GM19455 (cell line): ENCODE measurements at regions not wholly inside any gene's neighbourhood (a gene's known extent, or its start where the extent isn't known, plus 50 kb on each side); places are given as distances from the start of the nearest gene placed in this dataset.

ENCODE experiments used
- ATAC-seq: cut with Tn5 transposase; IDR thresholded peaks from one replicate; pipeline ENCODE4 v1.9.1; 2021; ENCODE audit not compliant: unreplicated experiment

DNA sequence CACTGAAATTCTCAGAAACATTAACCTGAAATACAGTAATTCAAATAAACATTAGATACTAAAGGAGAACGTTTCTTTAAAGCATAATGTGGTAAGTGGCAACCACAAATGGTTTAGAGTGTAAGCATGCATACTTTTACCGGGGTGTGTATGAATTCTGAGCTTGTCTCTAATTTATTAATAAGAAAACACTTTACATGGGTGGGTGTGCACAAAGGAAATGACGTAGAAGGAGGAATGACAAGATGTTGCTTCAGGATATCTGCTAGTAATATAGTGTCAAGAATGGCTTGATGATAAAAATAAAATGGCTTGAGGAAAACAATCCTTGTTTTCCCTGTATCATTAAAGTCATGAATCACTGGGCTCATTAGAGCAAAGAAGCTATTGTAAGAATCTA, 92.5 kb downstream of the ARL4A start:
- ATAC-seq = no peak

DNA sequence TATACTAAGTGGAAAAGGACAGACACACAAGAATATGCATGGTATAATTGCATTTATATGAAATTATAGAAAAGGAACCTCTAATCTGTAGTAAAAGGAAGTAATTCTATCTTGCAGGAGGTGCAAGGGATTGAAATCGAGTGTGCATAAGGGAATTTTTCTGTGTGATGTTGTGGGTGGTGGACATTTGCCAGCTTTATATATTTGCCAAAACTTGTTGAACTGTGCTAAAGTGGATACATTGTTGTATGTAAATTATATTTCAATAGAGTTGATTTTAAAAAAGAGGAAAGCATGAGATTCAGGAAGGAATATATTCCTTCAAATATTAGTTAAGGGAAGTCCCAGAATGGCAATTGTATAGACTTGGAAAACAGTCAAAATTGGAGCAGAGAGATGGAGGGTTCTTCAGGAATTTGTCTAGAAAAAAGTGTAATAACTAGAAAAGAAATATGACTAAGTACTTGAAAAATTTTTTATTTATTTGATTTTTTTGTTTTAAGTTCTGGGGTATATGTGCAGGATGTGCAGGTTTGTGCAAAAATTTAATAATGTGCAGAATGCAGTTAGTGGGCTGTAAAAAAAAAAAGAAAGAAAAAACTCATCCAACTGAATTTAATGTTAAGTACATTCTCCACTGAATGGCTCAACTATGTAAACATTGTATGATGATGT, 96.1 kb downstream of the ARL4A start:
- no peak for ATAC-seq

DNA sequence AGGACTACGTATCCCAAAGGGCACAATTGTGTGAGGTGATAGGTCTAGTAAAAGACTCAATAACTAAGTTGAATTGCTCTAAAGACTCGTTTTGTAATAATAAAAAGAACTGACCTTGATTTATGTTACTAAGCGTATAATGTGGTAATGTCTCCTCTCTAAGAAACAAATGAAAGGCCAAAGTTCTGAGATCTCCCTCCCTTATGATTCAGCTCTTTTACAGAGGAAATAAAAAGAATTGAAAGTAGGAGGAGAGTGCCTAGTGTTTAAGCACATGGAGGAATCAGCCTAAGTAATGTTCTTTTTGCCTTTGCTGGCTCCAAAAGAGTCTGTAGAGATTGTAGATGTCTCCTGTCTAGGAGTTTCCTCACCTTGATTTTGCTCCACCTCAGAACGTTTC, 98.0 kb downstream of the ARL4A start:
- ATAC-seq = no peak

DNA sequence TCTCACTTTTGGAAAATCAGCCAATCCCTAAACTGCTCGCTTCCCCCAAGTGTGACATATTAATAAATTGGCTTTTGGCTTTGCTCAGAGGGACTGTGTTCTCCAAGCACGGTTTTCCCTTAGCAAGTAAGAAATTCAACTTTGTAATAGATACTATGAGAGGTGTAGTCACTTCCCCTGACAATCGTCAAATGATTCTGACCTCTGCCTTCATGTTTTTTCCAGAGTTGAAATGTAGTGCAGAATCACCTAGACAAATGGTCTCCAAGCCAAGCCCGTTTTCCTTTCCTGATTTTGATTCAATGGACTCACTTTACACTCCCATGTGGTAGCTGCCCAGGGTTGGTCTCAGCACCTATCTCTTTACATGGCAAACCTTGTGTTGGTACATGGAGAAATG, 99.1 kb downstream of the ARL4A start:
- ATAC-seq = no peak

DNA sequence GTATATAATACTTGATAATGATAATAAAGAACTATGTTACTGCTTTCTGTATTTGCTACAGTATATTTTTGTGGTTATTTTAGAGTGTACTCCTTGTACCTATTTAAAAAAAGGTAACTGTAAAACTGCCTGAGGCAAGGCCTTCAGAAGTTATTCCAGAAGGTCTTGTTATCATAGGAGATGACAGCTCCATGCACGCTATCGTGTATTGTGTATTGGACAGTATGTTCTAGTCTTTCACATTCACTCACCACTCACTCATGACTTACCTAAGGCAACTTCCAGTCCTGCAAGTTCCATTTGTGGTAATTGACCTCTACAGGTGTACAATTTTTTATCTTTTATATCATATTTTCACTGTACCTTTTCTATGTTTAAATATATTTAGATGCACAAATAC, 100.7 kb downstream of the ARL4A start:
- no peak for ATAC-seq

- ATAC-seq = no peak
Measured at GRCh38 chr7:12788591-12788990, 101.2 kb downstream of the ARL4A start.

DNA sequence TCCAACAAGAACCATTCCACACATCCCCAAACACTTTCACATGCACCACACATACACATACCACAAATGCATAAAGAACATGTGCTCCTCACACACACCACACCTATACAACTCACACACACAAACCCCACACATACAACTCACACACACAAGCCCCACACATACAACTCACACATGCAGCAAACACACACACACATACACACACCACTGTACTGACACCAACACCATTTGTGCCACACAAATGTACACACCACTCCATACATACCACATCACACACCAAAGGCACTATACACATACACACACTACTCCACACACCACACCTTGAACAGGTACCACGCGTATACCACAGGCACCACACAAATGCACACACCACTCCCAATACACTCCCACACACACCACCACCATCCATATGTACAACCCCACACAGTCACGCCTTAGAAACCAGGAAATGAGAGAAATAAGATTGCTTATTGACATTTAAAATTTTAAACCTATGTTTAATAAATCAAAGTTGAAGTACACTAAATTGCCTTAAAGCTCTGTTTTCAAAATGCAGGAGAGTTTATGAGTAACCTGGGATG, 107.4 kb downstream of the ARL4A start:
- no peak for ATAC-seq

DNA sequence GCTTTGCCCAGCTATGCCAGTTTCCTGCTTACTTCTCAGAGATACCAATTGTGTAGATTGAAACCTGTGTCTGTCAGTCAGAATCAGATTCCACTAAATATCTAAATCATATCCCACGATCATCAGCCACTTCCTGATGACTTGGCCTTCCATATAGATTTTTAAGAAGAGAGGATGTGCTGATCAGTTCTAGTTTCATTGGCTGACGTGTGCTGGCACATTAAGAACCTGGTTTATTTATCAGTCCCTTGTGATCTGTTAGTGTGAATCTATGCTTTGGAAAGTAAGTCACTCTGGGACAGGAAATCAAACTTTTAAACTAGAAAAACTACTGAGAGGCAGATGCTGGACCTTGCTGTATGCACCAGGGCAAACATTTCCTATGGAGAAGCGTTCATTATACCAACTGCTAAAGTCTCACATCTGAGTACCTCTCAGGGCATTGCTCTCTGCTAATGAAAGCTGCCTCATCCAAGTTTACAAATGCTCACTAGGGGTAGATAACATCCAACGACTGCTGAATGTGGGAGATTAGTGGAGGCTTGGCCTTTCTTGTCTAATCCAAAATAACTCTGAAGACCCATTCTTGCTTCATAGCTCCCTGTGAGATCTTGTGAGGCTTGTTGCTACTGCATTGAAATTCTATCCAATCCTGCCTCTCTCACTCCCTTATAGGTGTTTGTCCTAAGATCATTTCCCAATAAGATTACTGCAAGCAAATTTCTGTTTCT, 109.1 kb downstream of the ARL4A start:
- ATAC-seq = no peak

DNA sequence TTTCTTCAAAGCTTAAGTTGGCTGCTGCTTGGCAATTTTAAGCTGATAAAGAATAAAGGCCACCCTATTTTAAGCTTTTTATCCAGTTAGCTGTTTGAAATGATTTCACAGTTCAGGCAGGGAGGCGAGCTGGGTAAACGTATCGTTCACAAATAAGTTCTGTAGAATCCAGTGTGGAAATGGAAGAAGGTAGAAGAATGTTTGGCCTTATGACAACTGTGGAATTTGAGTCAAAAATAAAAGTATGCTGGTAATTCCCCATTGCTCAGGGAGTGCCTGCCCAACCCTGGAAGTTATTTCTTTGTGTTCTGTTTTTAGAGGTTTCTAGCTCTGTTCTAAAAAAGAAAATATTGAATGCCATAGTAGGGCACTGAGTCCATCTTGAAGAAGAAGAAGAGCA, 113.1 kb downstream of the ARL4A start:
- no peak for ATAC-seq

DNA sequence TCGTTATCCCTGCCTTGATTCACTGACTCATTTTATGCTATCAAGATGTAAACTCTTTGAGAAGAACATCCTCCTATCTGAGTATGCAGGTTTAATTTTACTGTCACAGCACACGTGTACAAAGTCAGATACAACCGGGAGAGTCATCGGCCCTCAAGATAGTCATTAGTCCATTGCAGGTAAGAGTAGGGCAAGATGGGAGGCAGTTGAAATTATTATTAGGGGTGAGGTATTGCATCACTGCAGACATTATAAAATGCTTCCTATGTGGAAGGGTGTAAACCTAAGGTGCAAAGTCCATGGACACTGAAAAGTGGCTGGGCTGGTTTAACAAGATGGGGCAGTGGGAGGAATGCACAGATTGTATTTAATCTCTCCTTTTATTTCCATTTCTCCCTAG, 113.7 kb downstream of the ARL4A start:
- no peak for ATAC-seq

GRCh38 chr7:12802070-12802469, 114.6 kb downstream of the ARL4A start:
- no peak for ATAC-seq

DNA sequence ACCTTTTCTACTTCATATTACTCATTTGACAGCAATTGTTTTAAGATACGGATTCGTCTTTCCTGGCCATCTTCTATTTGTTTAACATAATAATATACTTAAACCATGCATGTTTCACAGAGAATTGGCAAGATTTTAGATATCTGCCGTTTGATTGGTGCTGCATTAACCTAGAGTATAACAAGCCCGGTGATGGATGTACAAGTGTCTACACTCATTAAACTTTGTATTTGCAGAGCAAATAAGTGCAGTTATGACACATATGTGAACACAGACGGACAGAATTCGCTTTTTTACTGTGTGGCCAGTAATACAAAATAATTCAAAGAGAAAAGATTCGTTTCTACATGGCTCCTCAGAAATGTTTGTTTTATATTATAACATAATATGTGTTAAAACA, 116.1 kb downstream of the ARL4A start:
- ATAC-seq = no peak

GRCh38 chr7:12805518-12805928, 118.1 kb downstream of the ARL4A start:
- no peak for ATAC-seq

DNA sequence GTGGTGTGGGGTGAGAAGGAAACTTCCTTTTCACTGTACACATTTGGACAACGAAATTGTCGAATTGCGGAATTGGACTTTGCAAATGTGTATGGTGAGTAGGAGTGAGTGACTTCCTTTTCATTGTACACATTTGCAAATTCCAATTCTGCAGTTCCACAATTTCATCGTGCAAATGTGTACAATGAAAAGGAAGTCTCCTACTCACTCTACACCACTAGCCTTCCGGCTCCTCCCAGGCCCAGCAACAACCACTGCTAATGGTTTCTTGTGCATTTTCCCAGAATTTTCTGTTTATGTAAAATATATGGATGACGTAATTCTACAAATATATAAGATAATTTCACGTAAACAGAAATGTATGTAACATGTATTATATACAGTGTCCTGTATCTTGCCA, 118.5 kb downstream of the ARL4A start:
- ATAC-seq = no peak

- ATAC-seq = no peak
Measured at GRCh38 chr7:12809476-12809875, 122.0 kb downstream of the ARL4A start.

- ATAC-seq = no peak
Measured at GRCh38 chr7:12812111-12812510, 124.7 kb downstream of the ARL4A start.

GRCh38 chr7:12814107-12814506, 126.7 kb downstream of the ARL4A start:
- no peak for ATAC-seq

DNA sequence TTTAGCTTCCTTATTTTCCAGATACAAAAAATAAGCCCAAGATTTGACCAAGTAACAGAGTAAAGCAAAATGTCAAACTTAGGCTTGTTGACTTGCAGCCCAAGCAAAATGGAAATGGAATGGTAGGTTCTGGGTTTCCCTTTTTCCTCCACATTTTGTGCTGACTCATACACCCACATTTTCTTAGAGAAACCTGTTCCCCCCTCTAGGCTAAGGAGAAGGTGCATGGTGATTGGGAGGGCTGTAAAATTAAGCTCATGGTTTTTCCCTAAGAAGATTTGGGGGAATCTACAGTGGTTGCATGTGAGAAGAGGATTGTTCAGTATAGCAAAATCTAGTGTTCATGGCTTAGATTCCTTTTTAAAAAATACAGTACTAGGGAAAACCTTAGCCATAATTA, 127.4 kb downstream of the ARL4A start:
- no peak for ATAC-seq

DNA sequence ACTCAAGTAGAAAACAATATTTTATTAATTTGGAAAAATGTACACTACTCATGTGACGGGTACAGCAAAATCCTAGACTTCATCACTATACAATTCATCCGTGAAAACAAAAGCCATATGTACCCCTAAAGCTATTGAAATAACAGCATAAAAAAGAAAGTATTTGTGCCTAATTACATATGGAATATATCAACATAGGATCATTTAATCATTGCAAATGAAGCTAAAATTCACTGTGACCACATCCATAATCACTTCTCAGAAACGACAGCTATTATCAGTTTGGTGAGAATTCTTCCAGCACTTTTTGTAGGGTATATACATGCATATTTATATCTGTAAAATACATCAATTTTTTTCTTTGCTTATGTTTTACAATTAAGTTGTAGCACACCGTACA, 128.0 kb downstream of the ARL4A start:
- no peak for ATAC-seq

- no peak for ATAC-seq
Measured at GRCh38 chr7:12815871-12816270, 128.4 kb downstream of the ARL4A start.

DNA sequence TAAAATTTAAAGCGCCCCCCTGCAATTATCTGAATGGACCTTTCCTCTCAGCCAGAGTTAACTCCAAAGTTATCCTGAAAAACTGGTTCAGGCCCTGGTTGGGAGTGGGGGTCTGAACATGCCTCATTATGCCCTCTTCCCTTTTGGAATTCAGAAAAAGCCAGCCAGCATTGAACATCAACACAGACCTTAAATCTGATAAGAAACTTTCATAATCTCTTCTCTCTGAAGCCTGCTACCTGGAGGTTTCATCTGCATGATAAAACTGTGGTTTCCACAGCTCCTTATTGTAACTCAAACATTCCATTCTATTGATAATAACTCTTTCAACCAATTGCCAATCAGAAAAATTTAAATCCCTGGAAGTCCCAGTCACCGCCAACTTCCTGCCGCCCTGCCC, 133.3 kb downstream of the ARL4A start:
- no peak for ATAC-seq

- no peak for ATAC-seq
Measured at GRCh38 chr7:12821746-12822145, 134.3 kb downstream of the ARL4A start.

GRCh38 chr7:12826079-12826478, 138.6 kb downstream of the ARL4A start:
- no peak for ATAC-seq
